ENCODE measurements at regions not wholly inside any gene's neighbourhood (a gene's known extent, or its start where the extent isn't known, plus 50 kb on each side); places are given as distances from the start of the nearest gene placed in this dataset.

DNA sequence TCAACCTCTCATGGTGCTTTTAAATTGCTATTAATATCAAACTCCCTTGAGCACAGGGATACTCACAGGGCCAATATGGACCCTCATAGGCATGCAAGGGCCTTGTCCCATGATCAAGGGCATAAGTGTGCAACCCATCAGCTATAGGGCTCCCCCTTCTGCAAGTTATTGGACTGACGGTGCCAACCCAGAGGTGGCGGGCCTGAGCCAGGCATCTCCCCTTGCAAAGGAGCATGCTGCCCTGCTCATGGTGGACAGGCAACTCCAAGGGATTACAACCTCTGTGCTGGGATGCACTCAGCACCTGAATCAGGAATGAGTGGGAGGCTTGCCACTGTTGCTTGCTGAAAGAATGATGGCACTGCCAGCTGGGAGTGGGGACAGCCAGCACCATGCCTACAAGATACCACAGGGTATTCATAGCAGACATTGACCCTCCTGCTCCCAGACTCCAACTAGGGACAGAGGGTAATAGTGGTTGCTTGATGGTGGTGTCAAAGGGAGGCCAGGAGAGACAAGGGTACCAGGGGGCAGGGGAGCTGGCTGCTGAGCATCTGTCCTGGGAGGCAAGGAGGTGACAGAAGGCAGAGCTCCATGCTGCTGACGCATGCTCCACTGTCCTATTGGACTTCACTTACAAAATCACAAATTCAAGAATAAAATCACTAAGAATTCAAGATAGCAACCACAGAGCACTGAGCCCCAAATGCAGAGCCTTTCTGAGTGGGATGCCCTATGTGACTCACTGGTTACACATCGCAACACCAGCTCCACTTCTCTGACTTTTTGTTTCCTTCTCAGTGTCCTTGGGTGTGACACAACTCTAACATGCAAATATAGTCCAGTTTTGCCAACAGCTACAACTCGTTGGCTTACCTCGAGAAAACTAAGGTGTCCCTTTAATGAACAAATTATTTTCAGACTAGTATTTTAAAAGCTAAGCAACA is 157.1 kb upstream of the CCDC150 start:
- ATAC-seq (peak; percentile 37 to 51), DNase-seq (ENCODE audit: low spot score) (no peak)
- H3K4me1 Mint-ChIP-seq (ENCODE audit: low read depth in 2 of 2): no peaks in the 10 kb centered on the region
- no peak overlapping the region for H3K27ac Mint-ChIP-seq
- peaks cover 25 to 39% of the 10 kb centered on the region in 2 donors for H3K27me3 Mint-ChIP-seq
- no peak overlapping the region for H3K4me3 Mint-ChIP-seq
- no peaks in the 10 kb centered on the region for H3K9me3 Mint-ChIP-seq
- H3K36me3 Mint-ChIP-seq: no peaks in the 10 kb centered on the region

GRCh38 chr2:196486146-196486545 is 153.4 kb upstream of the CCDC150 start:
- Mint-ChIP-seq H3K4me1 (ENCODE audit: low read depth in 2 of 2) (no peaks in the 10 kb centered on the region), H3K4me3 (no peak overlapping the region), H3K27ac (no peak overlapping the region), H3K27me3 (peaks cover 21 to 31% of the 10 kb centered on the region in 2 donors), H3K9me3 (no peaks in the 10 kb centered on the region), H3K36me3 (no peaks in the 10 kb centered on the region)
- ATAC-seq (no peak), DNase-seq (ENCODE audit: low spot score) (no peak)

GRCh38 chr2:196487417-196487816 is 152.1 kb upstream of the CCDC150 start:
- Mint-ChIP-seq H3K4me3 (no peak overlapping the region), H3K4me1 (ENCODE audit: low read depth in 2 of 2) (no peaks in the 10 kb centered on the region), H3K27ac (no peak overlapping the region), H3K27me3 (peaks cover 21 to 31% of the 10 kb centered on the region in 2 donors), H3K9me3 (no peaks in the 10 kb centered on the region), H3K36me3 (no peaks in the 10 kb centered on the region)
- DNase-seq (ENCODE audit: low spot score): no peak
- ATAC-seq: no peak

GRCh38 chr2:196489371-196489770 is 150.1 kb upstream of the CCDC150 start:
- H3K4me1 Mint-ChIP-seq (ENCODE audit: low read depth in 2 of 2): no peaks in the 10 kb centered on the region
- H3K9me3 Mint-ChIP-seq: peaks cover 2% of the 10 kb centered on the region
- no peaks in the 10 kb centered on the region for H3K36me3 Mint-ChIP-seq

GRCh38 chr2:196492946-196493345 is 146.6 kb upstream of the CCDC150 start:
- H3K9me3 Mint-ChIP-seq: peaks cover 5% of the 10 kb centered on the region
- ATAC-seq (no peak), DNase-seq (ENCODE audit: low spot score) (no peak)
- H3K27ac Mint-ChIP-seq: no peak overlapping the region
- H3K4me3 Mint-ChIP-seq: no peak overlapping the region
- H3K27me3 Mint-ChIP-seq: peaks cover 18 to 25% of the 10 kb centered on the region in 2 donors
- H3K36me3 Mint-ChIP-seq: no peaks in the 10 kb centered on the region
- H3K4me1 Mint-ChIP-seq (ENCODE audit: low read depth in 2 of 2): no peaks in the 10 kb centered on the region

More at GRCh38 chr2:196489371-196489770, 150.1 kb upstream of the CCDC150 start:
- ATAC-seq: no peak
- H3K27me3 Mint-ChIP-seq: peaks cover 26 to 37% of the 10 kb centered on the region in 2 donors
- H3K27ac Mint-ChIP-seq: no peak overlapping the region
- no peak for DNase-seq (ENCODE audit: low spot score)
- no peak overlapping the region for H3K4me3 Mint-ChIP-seq

DNA sequence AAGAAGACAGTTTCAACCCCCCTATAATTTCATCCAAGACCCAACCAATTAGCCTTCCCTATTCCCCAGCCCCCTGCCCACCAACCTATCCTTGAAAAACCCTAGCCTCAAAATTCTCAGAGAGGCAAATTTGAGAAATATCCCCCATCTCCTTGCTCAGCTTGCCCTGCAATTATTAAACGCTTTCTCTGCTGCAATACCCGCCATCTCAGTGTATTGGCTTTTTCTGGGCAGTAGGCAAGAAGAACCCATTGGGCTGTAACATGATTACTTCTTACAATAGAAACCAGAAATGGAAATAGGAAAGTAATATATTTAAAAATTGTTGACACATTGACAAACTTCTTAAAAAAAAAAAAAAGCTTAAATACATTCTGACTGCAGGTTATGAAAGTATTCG is 140.6 kb upstream of the CCDC150 start:
- Mint-ChIP-seq H3K4me1 (ENCODE audit: low read depth in 2 of 2) (no peaks in the 10 kb centered on the region), H3K27me3 (peaks cover 12 to 14% of the 10 kb centered on the region in 2 donors), H3K27ac (no peak overlapping the region), H3K9me3 (peaks cover 9% of the 10 kb centered on the region), H3K4me3 (no peak overlapping the region), H3K36me3 (peaks cover 4% of the 10 kb centered on the region)
- ATAC-seq (no peak), DNase-seq (ENCODE audit: low spot score) (no peak)

DNA sequence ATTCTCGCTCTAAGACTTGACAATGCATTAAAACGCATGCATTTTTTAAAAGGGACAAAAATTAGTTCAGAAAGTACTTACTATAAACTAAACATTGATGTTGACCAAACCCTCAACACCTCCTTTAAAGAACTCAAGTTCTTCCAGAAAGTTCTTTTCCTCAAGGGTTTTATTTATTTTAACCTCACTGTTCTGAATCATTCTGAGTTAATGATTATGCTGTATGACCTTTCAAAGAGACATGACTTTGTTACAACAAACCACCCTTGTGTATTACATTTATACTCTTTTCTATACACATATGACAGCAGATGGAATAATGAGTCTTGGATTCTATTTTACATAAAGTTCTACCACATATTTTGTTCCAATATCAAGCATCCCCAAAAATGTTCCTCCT is 139.8 kb upstream of the CCDC150 start:
- ATAC-seq: no peak

DNA sequence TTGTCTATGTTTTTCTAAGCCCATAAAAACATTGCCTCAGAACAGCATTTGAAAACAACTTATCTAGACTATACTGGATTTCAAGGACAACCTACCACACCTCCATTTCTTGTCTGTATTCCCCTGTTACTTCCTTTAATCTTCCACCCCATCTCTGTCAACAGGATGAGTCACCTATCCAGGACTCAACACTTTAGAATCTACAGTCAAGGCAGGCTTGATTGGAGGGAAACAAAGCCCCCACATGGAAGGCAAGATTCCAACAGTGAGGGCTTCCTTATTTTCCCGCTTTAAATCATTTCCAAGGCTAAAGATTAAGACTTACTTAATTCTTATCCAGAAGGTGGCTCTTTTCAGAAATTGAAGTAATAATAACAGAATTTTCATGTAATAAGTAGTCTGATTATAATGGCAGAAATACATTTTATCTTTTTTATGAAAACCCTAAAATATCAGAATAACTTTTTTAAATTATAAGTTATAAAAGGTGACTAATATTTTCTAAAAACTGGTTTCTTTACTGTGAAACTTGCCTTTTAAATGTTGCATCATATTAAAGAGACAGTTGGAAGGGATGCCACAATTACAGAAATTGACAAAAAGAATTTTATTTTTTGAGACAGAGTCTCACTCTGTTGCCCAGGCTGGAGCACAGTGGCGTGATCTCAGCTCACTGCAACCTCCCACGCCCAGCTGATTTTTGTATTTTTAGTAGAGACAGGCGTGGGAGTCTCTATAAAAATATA is 138.7 kb upstream of the CCDC150 start:
- Mint-ChIP-seq H3K27me3 (peaks cover 11 to 16% of the 10 kb centered on the region in 2 donors), H3K9me3 (peaks cover 9% of the 10 kb centered on the region), H3K4me1 (ENCODE audit: low read depth in 2 of 2) (no peaks in the 10 kb centered on the region), H3K36me3 (peaks cover 4% of the 10 kb centered on the region), H3K4me3 (no peak overlapping the region), H3K27ac (no peak overlapping the region)
- no peak for ATAC-seq
- no peak for DNase-seq (ENCODE audit: low spot score)

More for the DNA sequence above, 139.8 kb upstream of the CCDC150 start:
- Mint-ChIP-seq H3K4me3 (no peak overlapping the region), H3K4me1 (ENCODE audit: low read depth in 2 of 2) (no peaks in the 10 kb centered on the region), H3K27me3 (peaks cover 10 to 12% of the 10 kb centered on the region in 2 donors), H3K27ac (no peak overlapping the region), H3K36me3 (peaks cover 4% of the 10 kb centered on the region), H3K9me3 (peaks cover 9% of the 10 kb centered on the region)
- no peak for DNase-seq (ENCODE audit: low spot score)

DNA sequence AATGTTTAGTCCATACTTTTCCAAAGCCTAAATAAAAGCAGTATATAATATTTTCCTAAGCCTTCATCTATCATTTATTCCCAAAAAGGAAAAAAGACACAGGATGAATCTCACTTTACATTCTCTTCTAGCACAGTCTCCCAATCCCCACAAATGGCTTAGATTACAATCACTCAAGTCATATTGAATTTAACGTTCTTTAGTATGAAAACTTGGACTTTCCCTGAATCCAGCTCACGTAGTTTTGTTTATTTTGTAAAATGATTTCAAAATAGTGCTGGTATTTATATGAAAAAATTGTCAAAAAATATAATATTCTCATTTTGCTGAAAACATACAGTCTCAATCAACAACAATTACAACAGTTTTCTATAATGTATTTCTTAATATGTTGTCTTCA is 137.7 kb upstream of the CCDC150 start:
- no peak for ATAC-seq
- no peak for DNase-seq (ENCODE audit: low spot score)
- H3K36me3 Mint-ChIP-seq: peaks cover 4% of the 10 kb centered on the region
- no peaks in the 10 kb centered on the region for H3K4me1 Mint-ChIP-seq (ENCODE audit: low read depth in 2 of 2)
- H3K9me3 Mint-ChIP-seq: peaks cover 9% of the 10 kb centered on the region
- no peak overlapping the region for H3K27ac Mint-ChIP-seq
- no peak overlapping the region for H3K4me3 Mint-ChIP-seq
- peaks cover 11 to 20% of the 10 kb centered on the region in 2 donors for H3K27me3 Mint-ChIP-seq

DNA sequence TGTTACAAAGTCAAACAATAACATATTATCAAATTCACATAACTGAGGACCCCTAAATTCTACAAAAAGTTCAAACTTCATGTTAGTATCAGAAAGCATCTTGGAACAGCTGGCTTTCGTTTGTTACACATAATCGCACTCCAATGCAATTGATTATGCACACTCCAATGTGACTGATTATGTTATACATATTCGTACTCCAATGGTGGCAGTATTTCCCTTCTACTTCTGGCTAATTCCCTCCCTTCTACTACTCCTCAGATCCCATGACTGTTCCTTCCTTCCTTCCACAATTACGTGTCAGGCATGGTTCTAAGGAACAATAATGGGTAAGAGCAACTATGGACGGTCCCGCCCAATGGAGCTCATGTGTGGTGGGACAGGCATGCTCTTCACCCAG is 137.1 kb upstream of the CCDC150 start:
- Mint-ChIP-seq H3K36me3 (peaks cover 4% of the 10 kb centered on the region), H3K9me3 (peaks cover 9% of the 10 kb centered on the region), H3K4me1 (ENCODE audit: low read depth in 2 of 2) (no peaks in the 10 kb centered on the region), H3K4me3 (no peak overlapping the region), H3K27me3 (peaks cover 11 to 20% of the 10 kb centered on the region in 2 donors), H3K27ac (no peak overlapping the region)
- no peak for DNase-seq (ENCODE audit: low spot score)
- ATAC-seq: no peak

DNA sequence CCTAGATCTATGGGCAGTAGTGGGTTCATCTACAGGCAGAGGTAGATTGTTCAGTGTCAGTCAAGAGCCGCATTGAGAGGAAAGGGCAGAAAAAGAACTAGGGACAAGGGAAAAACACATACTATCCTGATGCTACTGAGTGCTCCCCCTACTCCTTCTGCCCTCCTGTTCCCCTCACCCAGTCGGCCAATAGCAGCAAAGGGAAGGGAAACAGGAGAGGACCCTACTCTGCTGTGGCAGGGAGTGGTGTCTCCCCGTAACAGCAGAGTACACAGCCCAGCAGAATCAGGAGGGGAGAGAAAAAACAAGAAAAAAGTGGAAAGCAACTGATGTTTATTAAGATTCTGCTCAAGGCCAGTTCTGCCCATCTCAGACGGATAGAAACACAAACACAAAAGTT is 136.1 kb upstream of the CCDC150 start:
- Mint-ChIP-seq H3K36me3 (peaks cover 4% of the 10 kb centered on the region), H3K27me3 (peaks cover 14 to 20% of the 10 kb centered on the region in 2 donors), H3K27ac (no peak overlapping the region), H3K4me3 (no peak overlapping the region), H3K9me3 (peaks cover 6% of the 10 kb centered on the region), H3K4me1 (ENCODE audit: low read depth in 2 of 2) (no peaks in the 10 kb centered on the region)
- ATAC-seq (no peak), DNase-seq (ENCODE audit: low spot score) (no peak)

GRCh38 chr2:196504788-196505187 is 134.7 kb upstream of the CCDC150 start:
- ATAC-seq (no peak), DNase-seq (ENCODE audit: low spot score) (no peak)
- H3K9me3 Mint-ChIP-seq: no peaks in the 10 kb centered on the region
- no peak overlapping the region for H3K4me3 Mint-ChIP-seq
- H3K27me3 Mint-ChIP-seq: peaks cover 18 to 20% of the 10 kb centered on the region in 2 donors
- H3K27ac Mint-ChIP-seq: no peak overlapping the region
- no peaks in the 10 kb centered on the region for H3K4me1 Mint-ChIP-seq (ENCODE audit: low read depth in 2 of 2)
- H3K36me3 Mint-ChIP-seq: no peaks in the 10 kb centered on the region

DNA sequence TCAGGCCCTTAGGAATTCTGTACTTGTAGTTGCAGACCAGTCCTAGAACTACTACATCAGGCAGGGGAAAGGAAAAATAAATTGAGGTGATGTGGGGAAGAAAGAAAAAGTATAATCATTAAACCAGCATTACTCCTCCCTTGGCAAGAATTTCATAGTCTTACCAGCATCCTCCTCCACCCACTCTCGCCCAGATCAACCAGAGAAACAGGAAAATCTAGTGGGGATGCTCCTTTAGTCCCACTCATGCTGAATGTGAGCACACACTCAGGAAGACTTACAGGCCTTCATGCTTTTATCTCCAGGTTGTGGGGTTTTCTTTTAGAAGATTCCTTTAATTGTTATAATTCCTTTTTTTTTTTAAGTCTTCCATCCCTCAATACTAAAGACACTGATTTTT is 129.3 kb upstream of the CCDC150 start:
- H3K4me1 Mint-ChIP-seq (ENCODE audit: low read depth in 2 of 2): no peaks in the 10 kb centered on the region
- no peak overlapping the region for H3K4me3 Mint-ChIP-seq
- H3K9me3 Mint-ChIP-seq: no peaks in the 10 kb centered on the region
- H3K36me3 Mint-ChIP-seq: no peaks in the 10 kb centered on the region
- DNase-seq (ENCODE audit: low spot score): no peak
- H3K27ac Mint-ChIP-seq: no peak overlapping the region
- no peak for ATAC-seq
- H3K27me3 Mint-ChIP-seq: peaks cover 9 to 14% of the 10 kb centered on the region in 2 donors

All from natural killer cell treated with Interleukin-12 subunit alpha and Interleukin-12 subunit beta and Interleukin-15 and Interleukin-18, amount 100 ng/mL, for 72 hours (primary cell).